GM20000 (cell line): ENCODE measurements at regions not wholly inside any gene's neighbourhood (a gene's known extent, or its start where the extent isn't known, plus 50 kb on each side); places are given as distances from the start of the nearest gene placed in this dataset.

Source experiments
- DNase-seq: peaks from one replicate; pipeline ENCODE4 v3.0.0; 2012; ENCODE audit warnings: low spot score
- CTCF ChIP-seq: IDR thresholded peaks from 2 replicates; pipeline ENCODE4 v1.5.1; 2012; ENCODE audit warnings: mild to moderate bottlenecking, control low read depth; ENCODE audit errors: extremely low read depth, missing control alignments

GRCh38 chr2:14831458-14831857 is 198.9 kb downstream of the LRATD1 start:
- DNase-seq = no peak
- TF ChIP-seq CTCF = no peak

- no peak for TF ChIP-seq CTCF
Measured at GRCh38 chr2:14843507-14844204, 211.1 kb downstream of the LRATD1 start.

GRCh38 chr2:14855751-14856150 is 223.2 kb downstream of the LRATD1 start:
- DNase-seq = no peak
- no peak for TF ChIP-seq CTCF

More at GRCh38 chr2:14843507-14844204, 211.1 kb downstream of the LRATD1 start:
- DNase-seq = no peak

- TF ChIP-seq CTCF = no peak
- DNase-seq = no peak
Measured at GRCh38 chr2:14861181-14861580, 228.7 kb downstream of the LRATD1 start.

- no peak for DNase-seq
- no peak for TF ChIP-seq CTCF
Measured at GRCh38 chr2:14866736-14867352, 234.3 kb downstream of the LRATD1 start.

- no peak for TF ChIP-seq CTCF
- DNase-seq = no peak
Measured at GRCh38 chr2:14867853-14868252, 235.3 kb downstream of the LRATD1 start.

GRCh38 chr2:14872779-14873325 is 240.3 kb downstream of the LRATD1 start:
- DNase-seq = no peak
- no peak for TF ChIP-seq CTCF
